Endothelial cell of umbilical vein (primary cell): ENCODE measurements at regions not wholly inside any gene's neighbourhood (a gene's known extent, or its start where the extent isn't known, plus 50 kb on each side); places are given as distances from the start of the nearest gene placed in this dataset.

Experiments
- BruUV-seq: library from RNA; stranded (reverse); fragments of 400-500 nt; replicated peaks from 2 replicates; lab custom pipeline; 2021; lab: Mats Ljungman, UMichigan
- CTCF ChIA-PET: fragments of 300-600, 350-600 bp; sonication (Branson Sonifier 250); formaldehyde crosslinking; loops from one replicate; lab custom pipeline; 2021; ENCODE audit warnings: antibody characterized with exemption, inconsistent platforms; lab: Charles Lee
- POLR2A ChIA-PET: fragments of 300-600, 350-600 bp; sonication (Branson Sonifier 250); formaldehyde crosslinking; loops from one replicate; lab custom pipeline; 2021; ENCODE audit warnings: antibody characterized with exemption, inconsistent platforms; lab: Charles Lee
- DNase-seq: peaks from one replicate; pipeline ENCODE4 v3.0.0-alpha.2; 2011; ENCODE audit warnings: low read depth, low spot score
- FAIRE-seq: peaks from 2 replicates; lab custom pipeline; 2011; peaks lifted over from hg19 to GRCh38; lab: Jason Lieb, UNC
- H2AFZ ChIP-seq: 2 replicates; pipeline ENCODE4 v1.6.0; 2012; ENCODE audit warnings: low read depth, low read length, control low read depth, inconsistent platforms
- H3K27ac ChIP-seq: 2 replicates; pipeline ENCODE4 v1.5.1; 2011; ENCODE audit warnings: low read depth, mild to moderate bottlenecking, control low read depth, low read length, moderate library complexity; ENCODE audit not compliant: insufficient read depth
- H3K27me3 ChIP-seq, 2 experiments: 2 replicates each; pipeline versions ENCODE4 v1.6.0 to v1.6.1; 2011; ENCODE audit warnings: low read length in 2 of 2, mixed read lengths in 1 of 2; ENCODE audit not compliant: control insufficient read depth in 2 of 2, insufficient read depth in 2 of 2
- H3K36me3 ChIP-seq, 2 experiments: 2 replicates in 1 of 2; 3 replicates in 1 of 2; pipeline ENCODE4 v1.5.1; 2011; ENCODE audit warnings: low read length in 2 of 2, mild to moderate bottlenecking in 1 of 2, moderate library complexity in 1 of 2; ENCODE audit not compliant: control insufficient read depth in 2 of 2, insufficient read depth in 2 of 2; ENCODE audit errors: extremely low read depth in 1 of 2
- H3K4me1 ChIP-seq: 3 replicates; pipeline ENCODE4 v1.5.1; 2011; ENCODE audit warnings: mild to moderate bottlenecking, low read length; ENCODE audit not compliant: control insufficient read depth, insufficient read depth; ENCODE audit errors: extremely low read depth
- H3K4me2 ChIP-seq: 2 replicates; pipeline ENCODE4 v1.6.1; 2011; ENCODE audit warnings: low read length, control low read depth, mixed read lengths; ENCODE audit not compliant: insufficient read depth
- H3K4me3 ChIP-seq, 3 experiments: fragments of 200-600 bp in 1 of 3; sonication (generic), shearing (Covaris generic) in 1 of 3; replicated peaks in 1 of 3; 2 replicates each; pipeline ENCODE4 v1.5.1; 2011 to 2016; ENCODE audit warnings: control low read depth in 3 of 3, low read length in 3 of 3, mild to moderate bottlenecking in 2 of 3, inconsistent platforms in 1 of 3, low read depth in 1 of 3, moderate library complexity in 1 of 3; ENCODE audit not compliant: insufficient read depth in 1 of 3
- H3K79me2 ChIP-seq: 2 replicates; pipeline ENCODE4 v1.6.0; 2012; ENCODE audit warnings: low read length, inconsistent platforms; ENCODE audit not compliant: control insufficient read depth, insufficient read depth
- H3K9ac ChIP-seq: replicated peaks from 2 replicates; pipeline ENCODE3; 2011; ENCODE audit warnings: low read length, control low read depth; ENCODE audit not compliant: insufficient read depth; ENCODE audit errors: extremely low read depth
- H3K9me1 ChIP-seq: replicated peaks from 3 replicates; pipeline ENCODE4 v1.6.0; 2011; ENCODE audit warnings: mild to moderate bottlenecking, low read length; ENCODE audit not compliant: control insufficient read depth, insufficient read depth; ENCODE audit errors: extremely low read depth
- H3K9me3 ChIP-seq: replicated peaks from 2 replicates; pipeline ENCODE4 v1.5.1; 2012; ENCODE audit warnings: low read length, inconsistent platforms; ENCODE audit not compliant: control insufficient read depth, insufficient read depth
- H4K20me1 ChIP-seq: replicated peaks from 2 replicates; pipeline ENCODE3; 2011; ENCODE audit warnings: mild to moderate bottlenecking, low read length; ENCODE audit not compliant: control insufficient read depth, insufficient read depth; ENCODE audit errors: extremely low read depth
- EZH2 ChIP-seq: IDR thresholded peaks from 2 replicates; pipeline ENCODE4 v1.6.1; 2012; ENCODE audit warnings: borderline replicate concordance, low read depth, mild to moderate bottlenecking, moderate library complexity, low read length, inconsistent platforms; ENCODE audit not compliant: severe bottlenecking
- FOS ChIP-seq: IDR thresholded peaks from 2 replicates; pipeline ENCODE4 v1.6.1; 2011; ENCODE audit warnings: mild to moderate bottlenecking, low read length, moderate library complexity, borderline replicate concordance; ENCODE audit not compliant: insufficient read depth
- GATA2 ChIP-seq: IDR thresholded peaks from 2 replicates; pipeline ENCODE4 v1.7.0; 2011; ENCODE audit warnings: low read depth, mild to moderate bottlenecking, moderate library complexity, mixed read lengths, low read length; ENCODE audit not compliant: insufficient read length, insufficient read depth
- JUN ChIP-seq: IDR thresholded peaks from 2 replicates; pipeline ENCODE4 v1.6.1; 2011; ENCODE audit warnings: borderline replicate concordance, low read depth; ENCODE audit not compliant: insufficient read length, insufficient read depth
- MAX ChIP-seq: IDR thresholded peaks from 2 replicates; pipeline ENCODE4 v1.6.1; 2011; ENCODE audit not compliant: insufficient read depth, insufficient read length
- MYC ChIP-seq: IDR thresholded peaks from one replicate; pipeline ENCODE4 v1.6.1; 2011; ENCODE audit warnings: mild to moderate bottlenecking, low read depth, low read length
- POLR2A ChIP-seq: IDR thresholded peaks from 2 replicates; pipeline ENCODE4 v1.6.1; 2012; ENCODE audit warnings: low read depth, mild to moderate bottlenecking, control low read depth, low read length
- POLR2AphosphoS5 ChIP-seq: IDR thresholded peaks from 2 replicates; pipeline ENCODE4 v1.6.1; 2012; ENCODE audit warnings: low read depth, mild to moderate bottlenecking, control low read depth, low read length, moderate library complexity; ENCODE audit not compliant: insufficient read depth
- dilution Hi-C: fragments of 300-500 bp; cut with MboI; formaldehyde crosslinking; loops from one replicate; pipeline ENCODE4 v1.15.0; 2019; ENCODE audit warnings: low sequenced_read_pairs; ENCODE audit not compliant: extremely low pct_ligation_motif_present
- intact Hi-C: fragments of 100-400 bp; cut with micrococcal nuclease; formaldehyde crosslinking; loops from one replicate; pipeline ENCODE4 v1.10.0; 2022
- TF ChIP-seq, protein P1 (sequence below), 2 donors: IDR thresholded peaks; 1 replicate in 1 of 2; 2 replicates in 1 of 2; pipeline ENCODE4 v1.5.1; 2011; ENCODE audit warnings: low read length in 2 of 2, mild to moderate bottlenecking in 2 of 2, moderate library complexity in 2 of 2, control low read depth in 1 of 2, inconsistent platforms in 1 of 2, low read depth in 1 of 2; ENCODE audit not compliant: insufficient read depth in 1 of 2; ENCODE audit errors: extremely low read depth in 1 of 2

GRCh38 chr18:78032574-78032973, 782.9 kb downstream of the GALR1 start:
- no peak for DNase-seq
- H3K4me2 ChIP-seq, result no peak overlapping the region
- no peak overlapping the region for H3K27ac ChIP-seq
- no peak for FAIRE-seq
- no TSS peak for BruUV-seq
- H2AFZ ChIP-seq, result no peak overlapping the region
- no peak for TF ChIP-seq MYC
- TF ChIP-seq FOS, result no peak
- no peak for TF ChIP-seq EZH2
- TF ChIP-seq POLR2AphosphoS5, result no peak
- no peak for TF ChIP-seq MAX
- no peak for TF ChIP-seq JUN
- no peak for TF ChIP-seq POLR2A
- TF ChIP-seq GATA2, result no peak
- TF ChIP-seq, protein P1, sequence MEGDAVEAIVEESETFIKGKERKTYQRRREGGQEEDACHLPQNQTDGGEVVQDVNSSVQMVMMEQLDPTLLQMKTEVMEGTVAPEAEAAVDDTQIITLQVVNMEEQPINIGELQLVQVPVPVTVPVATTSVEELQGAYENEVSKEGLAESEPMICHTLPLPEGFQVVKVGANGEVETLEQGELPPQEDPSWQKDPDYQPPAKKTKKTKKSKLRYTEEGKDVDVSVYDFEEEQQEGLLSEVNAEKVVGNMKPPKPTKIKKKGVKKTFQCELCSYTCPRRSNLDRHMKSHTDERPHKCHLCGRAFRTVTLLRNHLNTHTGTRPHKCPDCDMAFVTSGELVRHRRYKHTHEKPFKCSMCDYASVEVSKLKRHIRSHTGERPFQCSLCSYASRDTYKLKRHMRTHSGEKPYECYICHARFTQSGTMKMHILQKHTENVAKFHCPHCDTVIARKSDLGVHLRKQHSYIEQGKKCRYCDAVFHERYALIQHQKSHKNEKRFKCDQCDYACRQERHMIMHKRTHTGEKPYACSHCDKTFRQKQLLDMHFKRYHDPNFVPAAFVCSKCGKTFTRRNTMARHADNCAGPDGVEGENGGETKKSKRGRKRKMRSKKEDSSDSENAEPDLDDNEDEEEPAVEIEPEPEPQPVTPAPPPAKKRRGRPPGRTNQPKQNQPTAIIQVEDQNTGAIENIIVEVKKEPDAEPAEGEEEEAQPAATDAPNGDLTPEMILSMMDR (IDR thresholded peaks at IDR 0.05; ENCODE audit: extremely low read depth in 1 of 2, insufficient read depth in 1 of 2, low read depth in 1 of 2, low read length in 2 of 2), result no peak
- no peaks in the 10 kb centered on the region for H3K9me1 ChIP-seq
- peaks cover 6% of the 10 kb centered on the region for H3K9me3 ChIP-seq
- no peak overlapping the region for H3K9ac ChIP-seq
- ChIA-PET POLR2A (no interaction called here), CTCF (no interaction called here)
- no peaks in the 10 kb centered on the region for H3K27me3 ChIP-seq
- no peaks in the 10 kb centered on the region for H3K4me1 ChIP-seq
- no peak overlapping the region for H3K4me3 ChIP-seq
- no peaks in the 10 kb centered on the region for H3K36me3 ChIP-seq
- intact Hi-C loops, result no loop called here
- H4K20me1 ChIP-seq, result no peaks in the 10 kb centered on the region
- dilution Hi-C loops, result no loop called here
- H3K79me2 ChIP-seq, result no peaks in the 10 kb centered on the region
